Psoas muscle (tissue), 7 donors: ENCODE measurements at regions not wholly inside any gene's neighbourhood (a gene's known extent, or its start where the extent isn't known, plus 50 kb on each side); places are given as distances from the start of the nearest gene placed in this dataset.

Experiments
- ATAC-seq, 4 donors: fragments of 200-7000 bp; cut with Tn5 transposase; one replicate each; pipeline ENCODE4 v1.9.1; 2020; ENCODE audit warnings: moderate library complexity in 3 of 4, mild to moderate bottlenecking in 2 of 4
- DNase-seq, 2 donors: peaks; one replicate each; pipeline ENCODE4 v3.0.0-alpha.2; 2020
- H3K27ac ChIP-seq: fragments of 200-600 bp; one replicate; pipeline ENCODE4 v1.8.0; 2022
- H3K27me3 ChIP-seq, 3 donors: fragments of 200-600 bp in 1 of 3; one replicate each; pipeline versions ENCODE4 v1.6.1 to v1.8.0; 2013 to 2022; ENCODE audit warnings: low read length in 2 of 3, mild to moderate bottlenecking in 2 of 3, moderate library complexity in 1 of 3; ENCODE audit not compliant: insufficient read depth in 3 of 3
- H3K36me3 ChIP-seq, 2 donors: fragments of 200-600 bp in 1 of 2; one replicate each; pipeline versions ENCODE4 v1.6.1 to v1.8.0; 2013 to 2022; ENCODE audit warnings: low read depth in 1 of 2, mild to moderate bottlenecking in 1 of 2, moderate library complexity in 1 of 2; ENCODE audit not compliant: insufficient read depth in 1 of 2
- H3K4me1 ChIP-seq: fragments of 200-600 bp; one replicate; pipeline ENCODE4 v1.8.0; 2022
- H3K4me3 ChIP-seq: fragments of 200-600 bp; one replicate; pipeline ENCODE4 v1.8.0; 2022; ENCODE audit warnings: mild to moderate bottlenecking
- H3K9me3 ChIP-seq: fragments of 200-600 bp; one replicate; pipeline ENCODE4 v1.8.0; 2022
- CTCF ChIP-seq: fragments of 200-600 bp; IDR thresholded peaks from one replicate; pipeline ENCODE4 v1.8.0; 2022; ENCODE audit warnings: antibody characterized with exemption
- WGBS, 3 donors: extraction: QIAGEN DNeasy Blood & Tissue Kit; methylation state at CpG; one replicate each; pipeline versions ENCODE4 v1.1.6 to v1.1.7; 2013; 5-methylcytosine and 5-hydroxymethylcytosine counted together
- intact Hi-C, 2 donors: fragments of 100-400 bp; cut with DNase I; formaldehyde crosslinking; loops; one replicate each; pipeline versions ENCODE4 v1.11.0 to v1.14.2; 2022
- donor health status: healthy with polysubstance abuse.
- donor health status: DM: no; HTN: no; CAD: no; lungs with moderate emphysema.
- donor health status: Bipolar disorder and iron deficiency.
- donor health status: healthy.
- donor health status: DM: yes; HTN: yes; CAD: no.
- donor health status: DM: no; HTN: no; CAD: no.
- donor health status: DM: yes; HTN: yes; CAD: no.

GRCh38 chr14:22487401-22487800 is 101.6 kb downstream of the DAD1 start:
- Histone ChIP-seq H3K27ac (no peak overlapping the region), H3K27me3 (peaks cover 0 to 5% (median 0%) of the 10 kb centered on the region in 3 donors), H3K4me3 (no peak overlapping the region), H3K4me1 (no peaks in the 10 kb centered on the region), H3K36me3 (no peaks in the 10 kb centered on the region), H3K9me3 (no peaks in the 10 kb centered on the region)
- ATAC-seq (no peak), DNase-seq (no peak)
- TF ChIP-seq CTCF, result no peak
- WGBS, 3 donors, result 81 to 95% (median 94%) methylated on average over 1 of the region's 1 CpG
- intact Hi-C loops, result no loop called here

GRCh38 chr14:22486675-22487074 is 102.3 kb downstream of the DAD1 start:
- Histone ChIP-seq H3K27me3 (peaks cover 0 to 5% (median 0%) of the 10 kb centered on the region in 3 donors), H3K36me3 (no peaks in the 10 kb centered on the region), H3K9me3 (no peaks in the 10 kb centered on the region), H3K27ac (no peak overlapping the region), H3K4me1 (peaks cover 6% of the 10 kb centered on the region), H3K4me3 (no peak overlapping the region)
- WGBS, 3 donors, result 85 to 96% (median 92%) methylated on average over 5 of the region's 5 CpGs
- DNase-seq (no peak), ATAC-seq (no peak)
- intact Hi-C loops, result no loop called here
- TF ChIP-seq CTCF, result no peak

GRCh38 chr14:22485649-22486048 is 103.4 kb downstream of the DAD1 start:
- no peak for TF ChIP-seq CTCF
- H3K27ac ChIP-seq, result no peak overlapping the region

GRCh38 chr14:22485178-22485577 is 103.8 kb downstream of the DAD1 start:
- TF ChIP-seq CTCF, result no peak
- Histone ChIP-seq H3K4me1 (peaks cover 6% of the 10 kb centered on the region), H3K27me3 (peaks cover 0 to 5% (median 0%) of the 10 kb centered on the region in 3 donors), H3K9me3 (no peaks in the 10 kb centered on the region), H3K27ac (no peak overlapping the region), H3K36me3 (no peaks in the 10 kb centered on the region), H3K4me3 (no peak overlapping the region)
- intact Hi-C loops, result no loop called here
- WGBS, 3 donors, result 82 to 92% (median 91%) methylated on average over 1 of the region's 1 CpG
- DNase-seq (no peak), ATAC-seq (no peak)

More at GRCh38 chr14:22485649-22486048, 103.4 kb downstream of the DAD1 start:
- H3K4me3 ChIP-seq, result no peak overlapping the region
- no peak for DNase-seq
- peaks cover 6% of the 10 kb centered on the region for H3K4me1 ChIP-seq
- H3K9me3 ChIP-seq, result no peaks in the 10 kb centered on the region
- peaks cover 0 to 5% (median 0%) of the 10 kb centered on the region in 3 donors for H3K27me3 ChIP-seq
- no peak for ATAC-seq
- intact Hi-C loops, result no loop called here
- WGBS, 3 donors, result 78 to 87% (median 87%) methylated on average over 6 of the region's 6 CpGs
- no peaks in the 10 kb centered on the region for H3K36me3 ChIP-seq

GRCh38 chr14:22484632-22485031 is 104.4 kb downstream of the DAD1 start:
- Histone ChIP-seq H3K27me3 (peaks cover 0 to 5% (median 0%) of the 10 kb centered on the region in 3 donors), H3K36me3 (no peaks in the 10 kb centered on the region), H3K27ac (no peak overlapping the region), H3K4me1 (peaks cover 6% of the 10 kb centered on the region), H3K9me3 (no peaks in the 10 kb centered on the region), H3K4me3 (no peak overlapping the region)
- no peak for DNase-seq
- intact Hi-C loops, result no loop called here
- 74 to 79% (median 77%) methylated on average over 5 of the region's 5 CpGs for WGBS, 3 donors
- TF ChIP-seq CTCF, result no peak
- no peak for ATAC-seq
